ENCODE measurements at regions not wholly inside any gene's neighbourhood (a gene's known extent, or its start where the extent isn't known, plus 50 kb on each side); places are given as distances from the start of the nearest gene placed in this dataset.

GRCh38 chr17:73765824-73766563, 121.7 kb upstream of the SDK2 start:
- H3K4me1 Mint-ChIP-seq (ENCODE audit: low read depth), result no peaks in the 10 kb centered on the region
- intact Hi-C loops (cut with micrococcal nuclease), result no loop called here

GRCh38 chr17:73767696-73768095, 123.5 kb upstream of the SDK2 start:
- H3K36me3 Mint-ChIP-seq (ENCODE audit: low read depth), result no peaks in the 10 kb centered on the region
- no peak overlapping the region for H3K4me3 Mint-ChIP-seq (ENCODE audit: low read depth)
- H3K27me3 Mint-ChIP-seq (ENCODE audit: low read depth), result no peaks in the 10 kb centered on the region
- intact Hi-C loops (cut with micrococcal nuclease), result no loop called here
- no peaks in the 10 kb centered on the region for H3K9me3 Mint-ChIP-seq
- no peak overlapping the region for H3K27ac Mint-ChIP-seq
- no peaks in the 10 kb centered on the region for H3K4me1 Mint-ChIP-seq (ENCODE audit: low read depth)
- no peak for DNase-seq (ENCODE audit: low spot score)

More at GRCh38 chr17:73765824-73766563, 121.7 kb upstream of the SDK2 start:
- H3K27me3 Mint-ChIP-seq (ENCODE audit: low read depth), result no peaks in the 10 kb centered on the region
- no peak overlapping the region for H3K4me3 Mint-ChIP-seq (ENCODE audit: low read depth)
- H3K27ac Mint-ChIP-seq, result no peak overlapping the region
- no peak for DNase-seq (ENCODE audit: low spot score)
- H3K9me3 Mint-ChIP-seq, result no peaks in the 10 kb centered on the region
- H3K36me3 Mint-ChIP-seq (ENCODE audit: low read depth), result no peaks in the 10 kb centered on the region

GRCh38 chr17:73768691-73769090, 124.4 kb upstream of the SDK2 start:
- Mint-ChIP-seq H3K9me3 (no peaks in the 10 kb centered on the region), H3K36me3 (ENCODE audit: low read depth) (no peaks in the 10 kb centered on the region), H3K4me1 (ENCODE audit: low read depth) (no peaks in the 10 kb centered on the region), H3K4me3 (ENCODE audit: low read depth) (no peak overlapping the region), H3K27me3 (ENCODE audit: low read depth) (no peaks in the 10 kb centered on the region), H3K27ac (no peak overlapping the region)
- no peak for DNase-seq (ENCODE audit: low spot score)
- intact Hi-C loops (cut with micrococcal nuclease), result no loop called here

- H3K27me3 Mint-ChIP-seq (ENCODE audit: low read depth), result no peaks in the 10 kb centered on the region
- H3K4me3 Mint-ChIP-seq (ENCODE audit: low read depth), result no peak overlapping the region
- H3K27ac Mint-ChIP-seq, result no peak overlapping the region
- intact Hi-C loops (cut with micrococcal nuclease), result no loop called here
- no peak for DNase-seq (ENCODE audit: low spot score)
- no peaks in the 10 kb centered on the region for H3K4me1 Mint-ChIP-seq (ENCODE audit: low read depth)
- no peaks in the 10 kb centered on the region for H3K9me3 Mint-ChIP-seq
- H3K36me3 Mint-ChIP-seq (ENCODE audit: low read depth), result no peaks in the 10 kb centered on the region
These were observed 125.2 kb upstream of the SDK2 start for GRCh38 chr17:73769479-73769878.

- DNase-seq (ENCODE audit: low spot score), result no peak
- no peaks in the 10 kb centered on the region for H3K4me1 Mint-ChIP-seq (ENCODE audit: low read depth)
- H3K27me3 Mint-ChIP-seq (ENCODE audit: low read depth), result no peaks in the 10 kb centered on the region
- H3K9me3 Mint-ChIP-seq, result no peaks in the 10 kb centered on the region
- no peak overlapping the region for H3K4me3 Mint-ChIP-seq (ENCODE audit: low read depth)
- H3K36me3 Mint-ChIP-seq (ENCODE audit: low read depth), result no peaks in the 10 kb centered on the region
- H3K27ac Mint-ChIP-seq, result no peak overlapping the region
- intact Hi-C loops (cut with micrococcal nuclease), result no loop called here
These were observed 126.0 kb upstream of the SDK2 start for GRCh38 chr17:73770115-73770848.

GRCh38 chr17:73770849-73771229, 126.6 kb upstream of the SDK2 start:
- no peak for DNase-seq (ENCODE audit: low spot score)
- Mint-ChIP-seq H3K9me3 (no peaks in the 10 kb centered on the region), H3K36me3 (ENCODE audit: low read depth) (no peaks in the 10 kb centered on the region), H3K27ac (no peak overlapping the region), H3K4me1 (ENCODE audit: low read depth) (no peaks in the 10 kb centered on the region), H3K4me3 (ENCODE audit: low read depth) (no peak overlapping the region), H3K27me3 (ENCODE audit: low read depth) (no peaks in the 10 kb centered on the region)
- intact Hi-C loops (cut with micrococcal nuclease), result no loop called here

- intact Hi-C loops (cut with micrococcal nuclease), result no loop called here
- Mint-ChIP-seq H3K4me3 (ENCODE audit: low read depth) (no peak overlapping the region), H3K4me1 (ENCODE audit: low read depth) (no peaks in the 10 kb centered on the region), H3K27me3 (ENCODE audit: low read depth) (no peaks in the 10 kb centered on the region), H3K9me3 (no peaks in the 10 kb centered on the region), H3K36me3 (ENCODE audit: low read depth) (no peaks in the 10 kb centered on the region), H3K27ac (no peak overlapping the region)
- DNase-seq (ENCODE audit: low spot score), result no peak
These were observed 128.0 kb upstream of the SDK2 start for GRCh38 chr17:73772107-73772705.

- Mint-ChIP-seq H3K36me3 (ENCODE audit: low read depth) (no peaks in the 10 kb centered on the region), H3K27me3 (ENCODE audit: low read depth) (no peaks in the 10 kb centered on the region), H3K27ac (no peak overlapping the region), H3K4me3 (ENCODE audit: low read depth) (no peak overlapping the region), H3K9me3 (no peaks in the 10 kb centered on the region), H3K4me1 (ENCODE audit: low read depth) (no peaks in the 10 kb centered on the region)
- DNase-seq (ENCODE audit: low spot score), result no peak
- intact Hi-C loops (cut with micrococcal nuclease), result no loop called here
These were observed 129.5 kb upstream of the SDK2 start for GRCh38 chr17:73773702-73774101.

- Mint-ChIP-seq H3K4me1 (ENCODE audit: low read depth) (no peaks in the 10 kb centered on the region), H3K9me3 (no peaks in the 10 kb centered on the region), H3K27ac (no peak overlapping the region), H3K36me3 (ENCODE audit: low read depth) (no peaks in the 10 kb centered on the region), H3K27me3 (ENCODE audit: low read depth) (no peaks in the 10 kb centered on the region), H3K4me3 (ENCODE audit: low read depth) (no peak overlapping the region)
- intact Hi-C loops (cut with micrococcal nuclease), result no loop called here
- no peak for DNase-seq (ENCODE audit: low spot score)
These were observed 130.6 kb upstream of the SDK2 start for GRCh38 chr17:73774852-73775251.

GRCh38 chr17:73776351-73777130, 132.3 kb upstream of the SDK2 start:
- no peak for DNase-seq (ENCODE audit: low spot score)
- no peaks in the 10 kb centered on the region for H3K9me3 Mint-ChIP-seq
- H3K27me3 Mint-ChIP-seq (ENCODE audit: low read depth), result no peaks in the 10 kb centered on the region
- H3K27ac Mint-ChIP-seq, result no peak overlapping the region
- no peaks in the 10 kb centered on the region for H3K4me1 Mint-ChIP-seq (ENCODE audit: low read depth)
- H3K36me3 Mint-ChIP-seq (ENCODE audit: low read depth), result no peaks in the 10 kb centered on the region
- H3K4me3 Mint-ChIP-seq (ENCODE audit: low read depth), result no peak overlapping the region
- intact Hi-C loops (cut with micrococcal nuclease), result no loop called here

GRCh38 chr17:73777131-73777449, 132.8 kb upstream of the SDK2 start:
- H3K36me3 Mint-ChIP-seq (ENCODE audit: low read depth), result no peaks in the 10 kb centered on the region
- no peak overlapping the region for H3K4me3 Mint-ChIP-seq (ENCODE audit: low read depth)
- H3K9me3 Mint-ChIP-seq, result no peaks in the 10 kb centered on the region
- H3K4me1 Mint-ChIP-seq (ENCODE audit: low read depth), result no peaks in the 10 kb centered on the region
- H3K27me3 Mint-ChIP-seq (ENCODE audit: low read depth), result no peaks in the 10 kb centered on the region
- intact Hi-C loops (cut with micrococcal nuclease), result no loop called here
- no peak overlapping the region for H3K27ac Mint-ChIP-seq
- no peak for DNase-seq (ENCODE audit: low spot score)

- DNase-seq (ENCODE audit: low spot score), result no peak
- Mint-ChIP-seq H3K36me3 (ENCODE audit: low read depth) (no peaks in the 10 kb centered on the region), H3K4me1 (ENCODE audit: low read depth) (no peaks in the 10 kb centered on the region), H3K9me3 (no peaks in the 10 kb centered on the region), H3K4me3 (ENCODE audit: low read depth) (no peak overlapping the region), H3K27ac (no peak overlapping the region), H3K27me3 (ENCODE audit: low read depth) (no peaks in the 10 kb centered on the region)
- intact Hi-C loops (cut with micrococcal nuclease), result no loop called here
These were observed 138.0 kb upstream of the SDK2 start for GRCh38 chr17:73782231-73782630.

All from activated T-helper 2 cell treated with anti-CD3 and anti-CD28 coated beads, Interferon-gamma antibody, Interleukin-2, Interleukin-4, amounts not matched to agents 10 μg/mL and 5 μg/mL and 100 μg/mL, durations not matched to agents 14 hours and 24 hours and 36 hours (primary cell).